ENCODE measurements at regions not wholly inside any gene's neighbourhood (a gene's known extent, or its start where the extent isn't known, plus 50 kb on each side); places are given as distances from the start of the nearest gene placed in this dataset.
"Not testable (repeated sequence)": the region's sequence is repeated elsewhere in the genome, so short reads cannot be mapped to it uniquely, and the experiment has no call there.

DNA sequence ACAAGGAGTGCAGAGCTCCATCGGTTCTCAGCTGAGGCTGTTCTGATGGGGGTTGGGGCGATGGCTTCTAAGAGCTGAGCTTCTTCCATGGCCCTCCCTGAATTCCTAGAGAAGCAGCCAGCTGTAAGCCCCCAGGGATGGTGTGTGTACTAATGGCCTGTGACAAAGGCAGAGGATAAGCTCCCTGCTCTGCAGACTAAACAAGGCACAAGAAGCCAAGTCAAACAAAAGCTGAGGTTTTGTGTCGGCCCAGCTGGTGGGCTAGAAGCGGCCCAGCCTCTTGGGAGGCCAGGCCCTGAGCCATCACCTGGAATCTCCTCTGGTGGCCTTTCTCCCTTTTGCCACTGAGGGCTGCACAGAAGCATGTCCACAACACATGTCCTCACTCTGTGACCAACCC lies 75.0 kb upstream of the XPA start:
- no peak for DNase-seq (ENCODE audit: low read depth, low spot score)
- no peak overlapping the region for H3K27ac ChIP-seq

DNA sequence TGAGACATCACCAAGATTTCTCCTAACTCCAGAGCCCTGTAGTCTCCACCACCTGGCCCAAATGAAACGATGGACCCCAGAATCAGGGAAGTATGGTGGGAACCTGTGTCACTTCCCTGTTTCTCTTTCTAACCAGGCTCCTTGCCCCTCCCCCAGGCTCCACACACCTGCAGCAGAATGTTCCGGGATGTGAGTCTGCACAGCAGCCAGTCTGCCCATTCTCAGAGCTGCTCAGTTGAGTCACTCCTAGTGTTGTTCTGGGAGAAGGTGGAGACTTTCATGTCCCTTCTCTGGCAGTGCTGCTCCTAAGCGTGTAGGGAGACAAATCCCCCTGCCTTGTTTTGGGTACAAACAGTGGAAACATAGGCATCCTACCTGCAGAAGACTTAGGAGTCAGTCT lies 76.0 kb upstream of the XPA start:
- H3K27ac ChIP-seq = peak overlapping the region; percentile 30
- DNase-seq (ENCODE audit: low read depth, low spot score) = no peak

- H3K27ac ChIP-seq = peak overlapping the region; percentile 30
- DNase-seq (ENCODE audit: low read depth, low spot score) = no peak
Observed at GRCh38 chr9:97773723-97774122, 76.6 kb upstream of the XPA start.

DNA sequence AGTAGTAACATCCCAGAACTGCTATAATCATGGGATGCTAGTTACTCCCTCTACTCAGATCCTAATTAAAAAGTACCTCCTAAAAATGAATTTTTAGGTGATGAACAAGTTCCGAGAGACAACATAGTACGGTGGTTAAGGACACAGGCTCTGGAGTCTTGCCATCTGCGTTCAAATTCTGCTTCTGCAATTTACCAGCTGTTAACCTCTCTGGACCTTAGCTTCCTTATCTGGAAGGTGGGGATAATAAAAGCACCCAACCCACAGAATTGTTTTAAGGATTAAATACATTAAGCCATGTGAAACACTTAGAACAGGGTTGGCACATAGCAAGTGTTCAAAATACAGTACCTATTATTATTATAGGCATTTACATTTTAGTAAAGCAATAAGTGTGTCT lies 77.5 kb upstream of the XPA start:
- no peak overlapping the region for H3K27ac ChIP-seq
- DNase-seq (ENCODE audit: low read depth, low spot score) = no peak

- not testable (repeated sequence) for DNase-seq (ENCODE audit: low read depth, low spot score); H3K27ac ChIP-seq
Observed at GRCh38 chr9:97778740-97779139, 74.3 kb upstream of the FOXE1 start.

DNA sequence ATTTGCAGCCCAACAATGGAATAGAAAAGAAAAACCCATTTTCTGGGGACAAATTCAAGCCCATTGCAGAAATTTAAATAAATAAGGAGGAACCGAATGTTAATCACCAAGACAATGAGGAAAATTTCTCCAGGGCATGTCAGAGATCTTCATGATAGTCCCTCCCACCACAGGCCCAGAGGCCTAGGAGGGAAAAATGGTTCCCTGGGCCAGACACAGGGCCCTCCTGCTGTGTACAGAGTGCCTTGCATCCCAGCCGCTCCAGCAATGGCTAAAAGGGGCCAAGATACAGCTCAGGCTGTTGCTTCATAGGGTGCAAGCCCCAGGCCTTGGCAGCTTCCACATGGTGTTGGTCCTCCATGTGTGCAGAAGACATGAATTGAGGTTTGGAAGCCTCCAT lies 73.4 kb upstream of the FOXE1 start:
- no peak overlapping the region for H3K27ac ChIP-seq
- no peak for DNase-seq (ENCODE audit: low read depth, low spot score)

- DNase-seq (ENCODE audit: low read depth, low spot score) = no peak
- H3K27ac ChIP-seq = no peak overlapping the region
Observed at GRCh38 chr9:97781902-97782301, 71.1 kb upstream of the FOXE1 start.

DNA sequence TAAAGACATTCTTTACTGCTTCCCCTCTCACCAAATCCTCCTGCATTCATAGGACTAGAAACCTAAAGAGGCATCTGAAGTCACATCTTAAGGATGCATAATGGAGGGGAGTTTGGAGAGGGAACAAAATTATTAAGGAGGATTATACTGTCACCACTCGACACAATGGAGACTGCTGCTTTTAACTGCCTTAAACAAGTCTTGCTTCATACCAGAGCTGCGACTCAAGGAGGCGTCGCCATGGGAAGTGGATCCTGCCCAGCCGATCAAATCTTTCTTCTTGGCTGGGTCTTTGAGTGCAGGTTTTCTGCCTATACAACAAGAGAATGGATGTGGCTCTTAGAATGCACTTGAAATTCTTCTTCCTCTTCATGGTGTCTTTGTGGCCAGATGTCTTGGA lies 66.7 kb upstream of the FOXE1 start:
- peak overlapping the region; percentile 28 for H3K27ac ChIP-seq
- DNase-seq (ENCODE audit: low read depth, low spot score) = no peak

GRCh38 chr9:97787551-97787950 lies 65.5 kb upstream of the FOXE1 start:
- no peak for DNase-seq (ENCODE audit: low read depth, low spot score)
- H3K27ac ChIP-seq = no peak overlapping the region

DNA sequence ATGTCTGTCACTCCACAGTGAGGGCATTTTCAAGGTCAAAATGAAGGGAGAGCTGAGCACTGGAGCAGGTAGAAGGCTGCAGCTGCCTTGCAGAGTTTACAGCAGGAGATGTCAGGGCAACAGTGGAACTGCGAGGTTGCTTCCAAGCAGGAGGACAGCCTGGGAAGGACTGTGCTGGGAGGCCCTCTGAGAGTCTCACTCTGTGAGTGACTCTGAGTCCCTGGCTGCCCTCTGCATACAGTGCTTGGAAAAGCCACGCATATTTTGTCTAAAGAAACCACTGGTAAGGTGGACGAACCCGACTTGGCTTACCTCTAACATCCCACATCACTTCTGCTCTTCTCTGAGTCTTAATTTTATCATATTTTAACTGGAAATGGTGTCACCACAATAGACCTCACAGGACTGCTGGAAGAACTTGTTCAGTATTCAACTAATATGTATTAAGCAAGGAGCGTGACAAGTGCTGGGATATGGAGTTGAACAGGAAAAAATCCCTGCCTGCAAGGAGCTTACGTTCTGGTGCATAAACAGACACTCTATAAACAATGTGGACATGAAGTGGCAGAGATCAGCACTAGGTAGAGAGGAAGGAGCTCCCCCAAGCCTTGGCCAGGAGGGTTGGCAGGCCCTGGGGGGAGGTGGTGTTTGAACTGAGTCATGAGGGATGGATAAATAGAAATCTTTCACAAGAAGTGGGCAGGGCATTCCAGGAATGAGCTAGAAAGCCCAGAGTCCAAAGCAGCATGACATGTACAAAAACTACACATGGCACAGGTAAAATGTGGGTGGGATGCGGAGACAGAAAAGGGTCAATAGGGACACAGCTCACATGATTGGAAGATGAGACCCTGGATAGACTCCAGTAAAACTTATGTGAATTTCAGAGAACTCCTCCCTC lies 64.0 kb upstream of the FOXE1 start:
- DNase-seq (ENCODE audit: low read depth, low spot score) = no peak
- no peak overlapping the region for H3K27ac ChIP-seq

- no peak for DNase-seq (ENCODE audit: low read depth, low spot score)
- no peak overlapping the region for H3K27ac ChIP-seq
Observed at GRCh38 chr9:97790542-97790941, 62.5 kb upstream of the FOXE1 start.

GRCh38 chr9:97791542-97791941 lies 61.5 kb upstream of the FOXE1 start:
- no peak for DNase-seq (ENCODE audit: low read depth, low spot score)
- no peak overlapping the region for H3K27ac ChIP-seq

- DNase-seq (ENCODE audit: low read depth, low spot score) = no peak
Observed at GRCh38 chr9:97793067-97793466, 60.0 kb upstream of the FOXE1 start.

DNA sequence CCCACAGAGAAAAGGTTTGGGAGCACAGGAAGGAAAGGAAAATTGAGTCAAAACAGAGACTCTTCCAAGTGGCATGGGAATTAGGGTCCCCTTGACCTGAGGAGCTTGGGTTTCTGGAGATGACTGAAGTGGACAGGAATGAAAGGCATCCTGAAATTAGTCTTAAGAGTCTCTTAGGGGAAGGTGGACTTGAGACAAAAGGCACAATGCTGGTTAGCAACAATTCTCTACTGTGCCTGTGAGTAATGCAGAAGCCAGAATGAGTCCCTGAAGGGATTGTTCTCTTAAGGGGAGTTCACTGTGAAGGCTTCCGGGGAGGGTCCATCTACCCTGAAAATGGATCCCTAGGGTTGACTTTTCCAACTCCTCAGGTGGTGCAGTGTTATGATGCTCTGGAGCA lies 58.4 kb upstream of the FOXE1 start:
- no peak overlapping the region for H3K27ac ChIP-seq
- DNase-seq (ENCODE audit: low read depth, low spot score) = no peak

More at GRCh38 chr9:97793067-97793466, 60.0 kb upstream of the FOXE1 start:
- no peak overlapping the region for H3K27ac ChIP-seq

- H3K27ac ChIP-seq; DNase-seq (ENCODE audit: low read depth, low spot score): not testable (repeated sequence)
Observed at GRCh38 chr9:97796176-97796575, 56.9 kb upstream of the FOXE1 start.

DNA sequence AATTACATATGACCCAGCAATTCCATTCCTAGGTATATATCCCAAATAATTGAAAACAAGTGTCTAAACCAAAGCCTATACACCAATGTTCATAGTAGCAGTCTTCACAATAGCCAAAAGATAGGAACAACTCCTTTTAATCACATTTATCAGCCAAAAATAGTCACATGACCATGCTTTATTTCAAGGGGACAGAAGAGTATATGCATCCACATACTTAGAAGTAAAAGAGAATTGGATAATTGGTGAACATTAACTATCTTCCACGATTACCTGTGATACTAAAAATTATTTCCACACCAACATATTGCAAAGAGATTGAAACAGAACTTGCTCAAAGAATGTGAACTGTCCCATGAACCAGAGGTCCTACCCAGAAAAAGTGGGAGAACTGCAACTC lies 51.8 kb upstream of the FOXE1 start:
- no peak overlapping the region for H3K27ac ChIP-seq
- no peak for DNase-seq (ENCODE audit: low read depth, low spot score)

- peak; percentile 63 for DNase-seq (ENCODE audit: low read depth, low spot score)
- peak overlapping the region; percentile 71 for H3K27ac ChIP-seq
Observed at GRCh38 chr9:97802276-97802675, 50.8 kb upstream of the FOXE1 start.

- no peak for DNase-seq (ENCODE audit: low read depth, low spot score)
- peak overlapping the region; percentile 71 for H3K27ac ChIP-seq
Observed at GRCh38 chr9:97803167-97804058, 49.6 kb upstream of the FOXE1 start.

Data from epithelial cell of prostate (primary cell).